Stimulated activated CD4-positive, alpha-beta T cell treated with anti-CD3 and anti-CD28 coated beads, Interleukin-4, amount 100 ng/mL, for 4 hours (primary cell): ENCODE measurements at regions not wholly inside any gene's neighbourhood (a gene's known extent, or its start where the extent isn't known, plus 50 kb on each side); places are given as distances from the start of the nearest gene placed in this dataset.
"Not testable (repeated sequence)": the region's sequence is repeated elsewhere in the genome, so short reads cannot be mapped to it uniquely, and the experiment has no call there.

Experiments used
- DNase-seq, 2 experiments: peaks; one replicate each; pipeline ENCODE4 v3.0.0-alpha.2; 2020

DNA sequence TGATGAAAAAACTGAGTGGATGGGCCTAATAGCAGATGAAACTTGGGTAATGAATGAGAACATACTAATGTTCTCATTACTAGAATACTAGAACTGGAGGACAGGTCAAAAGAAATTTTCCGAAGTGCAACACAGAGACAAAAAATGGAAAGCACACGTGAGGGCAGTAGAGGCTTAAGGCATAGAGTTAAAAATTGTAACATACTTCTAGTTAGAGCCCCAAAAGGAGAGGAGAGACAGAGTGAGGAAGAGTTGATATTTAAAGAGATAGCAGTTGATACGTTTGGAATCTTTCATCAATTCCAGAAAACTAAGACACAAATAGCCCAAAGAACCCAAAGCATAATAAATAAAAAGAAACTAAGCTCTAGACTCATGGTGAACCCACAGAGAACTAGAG lies 327.9 kb downstream of the SQOR start:
- no peak for DNase-seq

DNA sequence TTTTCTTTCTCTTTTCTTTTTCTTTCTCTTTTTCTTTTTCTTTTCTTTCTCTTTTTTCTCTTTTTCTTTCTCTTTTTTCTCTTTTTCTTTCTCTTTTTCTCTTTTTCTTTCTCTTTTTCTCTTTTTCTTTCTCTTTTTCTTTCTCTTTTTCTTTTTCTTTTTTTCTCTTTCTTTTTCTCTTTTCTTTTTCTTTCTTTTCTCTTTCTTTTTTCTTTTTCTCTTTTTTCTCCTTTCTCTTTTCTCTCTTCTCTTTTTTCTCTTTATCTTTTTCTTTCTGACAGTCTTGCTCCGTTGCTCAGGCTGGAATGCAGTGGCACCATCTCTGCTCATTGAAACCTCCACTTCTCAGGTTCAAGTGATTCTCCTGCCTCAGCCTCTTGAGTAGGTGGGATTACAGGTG lies 335.7 kb downstream of the SQOR start:
- DNase-seq: no peak

DNA sequence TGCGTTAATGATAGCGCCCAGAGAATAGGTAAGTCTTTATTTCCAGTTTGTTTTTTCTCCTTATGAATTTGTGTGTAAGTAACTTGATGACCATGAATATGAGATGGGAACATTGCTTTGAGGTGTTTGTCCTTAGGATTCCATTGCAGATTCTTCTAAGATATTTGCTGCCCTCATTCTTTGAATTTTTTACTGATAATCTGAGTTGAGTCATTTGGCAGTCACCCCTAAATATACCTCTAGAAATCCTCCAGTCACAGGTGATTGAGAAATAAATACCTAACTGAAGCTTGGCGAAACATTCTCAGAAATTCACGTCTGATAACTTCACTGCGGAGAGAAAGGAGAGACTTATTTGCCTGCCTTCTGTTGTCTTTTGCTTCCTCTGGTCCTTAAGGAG lies 345.5 kb downstream of the SQOR start:
- no peak for DNase-seq

DNA sequence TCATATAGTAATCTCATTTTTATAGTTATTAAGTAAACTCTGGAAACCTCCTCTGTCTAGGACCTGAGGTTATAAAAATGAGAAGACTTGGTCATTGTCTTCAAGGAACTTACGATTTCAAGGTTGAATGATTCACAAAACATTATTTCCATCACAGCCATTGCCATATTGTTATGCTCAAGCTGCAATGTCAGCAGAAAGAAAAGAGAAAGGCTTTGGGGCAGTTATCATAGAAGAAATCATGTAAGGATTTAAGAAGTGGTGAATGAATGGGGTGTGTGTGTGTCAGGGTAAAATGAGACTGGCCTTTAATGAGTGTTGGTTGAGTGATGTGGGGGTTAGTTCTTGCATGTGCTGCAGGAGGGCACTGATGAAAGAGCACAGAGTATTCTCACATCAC lies 346.8 kb downstream of the SQOR start:
- DNase-seq: no peak

DNA sequence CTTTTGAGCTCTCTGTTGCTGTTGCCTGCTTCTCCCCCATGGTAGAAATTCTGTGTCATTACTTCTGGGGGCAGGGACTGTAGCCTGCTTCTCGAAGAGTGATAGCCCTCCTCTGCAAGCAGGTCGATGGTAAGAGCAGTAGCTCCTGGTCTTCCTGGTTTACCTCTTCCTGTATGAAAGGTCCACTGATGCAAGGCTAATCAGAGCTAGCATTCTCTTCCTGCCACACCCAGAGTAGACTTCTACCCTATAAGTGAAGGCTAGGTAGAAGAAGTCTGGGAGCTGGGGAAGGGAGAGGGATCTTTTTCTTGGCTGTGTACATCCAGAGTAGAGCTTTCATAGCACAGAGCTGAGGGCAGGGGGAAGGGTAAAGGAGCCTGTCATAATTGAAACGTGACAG lies 357.0 kb downstream of the SQOR start:
- DNase-seq: no peak

DNA sequence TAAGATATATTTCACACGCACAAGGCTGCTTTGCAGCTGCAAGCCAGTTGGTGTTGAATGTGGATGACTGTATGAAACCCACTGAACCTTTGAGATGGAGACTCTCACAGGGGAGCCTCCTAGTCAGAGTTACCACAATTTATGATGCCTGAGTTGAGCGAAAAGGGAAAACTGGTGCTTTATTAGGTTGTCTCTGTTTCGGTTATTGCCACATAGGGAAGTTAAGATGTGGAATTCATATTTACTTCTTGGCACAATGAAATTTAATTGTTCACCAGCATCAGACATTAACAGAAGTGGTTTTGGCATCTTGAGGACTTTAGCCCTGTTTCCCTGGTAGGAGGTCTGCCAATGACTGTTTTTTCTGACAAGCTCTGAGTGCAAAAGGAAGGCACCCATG lies 358.2 kb downstream of the SQOR start:
- DNase-seq: no peak

DNA sequence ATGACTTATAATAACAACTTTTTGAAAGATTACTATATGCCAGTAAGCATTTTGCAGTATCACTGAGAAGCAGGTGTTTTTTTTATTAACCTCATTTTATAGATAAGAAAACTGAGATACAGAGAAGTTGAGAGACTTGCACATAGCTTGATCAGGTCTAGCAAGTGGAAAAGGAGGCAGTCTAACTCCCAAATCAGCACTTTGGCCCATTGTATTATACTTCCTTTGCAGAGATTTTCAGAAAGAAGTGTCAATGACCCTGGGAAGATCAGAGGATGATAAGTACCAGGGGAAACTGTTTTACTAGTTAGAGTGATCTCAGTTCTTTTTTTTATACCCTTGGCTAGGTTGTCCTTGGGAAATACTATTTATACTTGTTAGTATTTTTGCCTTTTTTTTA lies 358.7 kb downstream of the SQOR start:
- no peak for DNase-seq

DNA sequence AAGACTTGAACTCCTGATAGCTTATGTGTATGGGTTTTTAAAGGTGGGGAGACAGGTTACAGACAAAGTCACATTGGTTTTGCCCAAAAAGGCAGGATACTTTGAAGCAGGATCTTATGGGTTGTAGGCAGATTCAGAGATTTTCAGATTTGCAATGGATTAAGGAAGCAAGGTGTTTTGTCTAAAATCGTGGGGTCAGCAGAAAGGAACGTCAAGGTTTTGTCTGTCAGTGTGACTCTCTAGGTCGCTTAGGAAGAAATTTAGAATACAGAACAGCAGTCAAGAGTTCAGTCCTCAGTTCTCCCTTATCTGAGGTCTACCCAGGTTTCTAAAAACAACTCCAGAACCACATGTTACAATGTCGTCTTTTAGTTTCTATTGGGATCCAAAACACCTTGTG lies 361.0 kb downstream of the SQOR start:
- no peak for DNase-seq

DNA sequence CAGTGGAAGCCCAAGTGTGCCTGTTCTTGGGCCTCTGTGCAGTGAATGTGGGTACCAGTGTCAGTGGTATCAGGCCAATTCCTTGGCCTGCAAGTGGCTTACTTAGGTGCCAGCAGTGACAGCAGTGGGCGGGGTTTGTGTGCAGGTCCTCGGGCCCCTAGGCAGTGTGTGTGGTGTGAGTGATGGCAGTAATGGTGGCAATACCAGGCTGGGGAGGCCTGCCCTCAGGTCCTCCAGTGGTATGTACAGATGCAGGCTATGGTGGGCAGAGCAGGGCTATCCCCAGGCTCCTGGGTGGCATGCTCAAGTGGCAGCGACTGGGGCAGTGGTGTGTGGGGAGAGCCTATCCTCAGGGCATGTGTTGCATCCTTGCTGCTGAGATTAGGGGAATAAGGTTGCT lies 379.7 kb downstream of the SQOR start:
- DNase-seq: no peak

DNA sequence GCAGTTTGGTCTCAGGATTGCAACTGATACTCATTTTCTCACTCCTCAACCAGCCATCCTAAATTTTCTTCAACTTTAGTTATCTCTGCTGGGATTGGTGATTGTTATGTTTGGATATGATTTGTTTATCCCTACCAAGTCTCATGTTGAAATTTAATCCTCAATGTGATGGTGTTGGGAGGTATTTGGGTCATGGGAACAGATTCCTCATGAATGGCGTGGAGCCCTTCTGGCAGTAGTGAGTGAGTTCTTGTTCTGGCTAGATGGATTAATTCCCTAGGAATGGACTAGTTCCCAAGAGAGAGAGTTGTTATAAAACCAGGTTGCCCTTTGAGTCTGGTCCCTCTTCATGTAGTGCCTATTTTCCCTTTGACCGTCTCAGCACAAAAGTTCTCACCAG lies 399.9 kb downstream of the SQOR start:
- no peak for DNase-seq

DNA sequence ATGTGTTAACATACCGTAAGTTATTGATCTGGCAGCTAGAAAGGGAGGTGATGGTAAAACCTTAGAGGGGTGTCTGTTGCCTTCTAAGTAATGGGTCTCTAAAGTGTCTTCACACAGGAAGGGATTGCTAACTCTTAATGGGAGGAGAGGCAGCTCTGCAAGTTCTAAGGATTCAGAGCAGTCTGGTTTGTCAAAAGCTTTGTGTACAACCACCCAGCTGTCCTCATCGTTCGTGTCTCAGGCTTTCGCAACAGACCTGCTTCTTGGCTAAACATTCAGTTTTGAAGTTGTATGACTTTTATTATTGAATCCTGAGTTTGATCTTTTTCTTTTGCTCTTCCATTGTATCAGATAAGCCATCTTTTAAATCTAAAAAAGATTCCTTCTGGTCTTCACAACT lies 404.9 kb downstream of the SQOR start:
- DNase-seq: no peak

DNA sequence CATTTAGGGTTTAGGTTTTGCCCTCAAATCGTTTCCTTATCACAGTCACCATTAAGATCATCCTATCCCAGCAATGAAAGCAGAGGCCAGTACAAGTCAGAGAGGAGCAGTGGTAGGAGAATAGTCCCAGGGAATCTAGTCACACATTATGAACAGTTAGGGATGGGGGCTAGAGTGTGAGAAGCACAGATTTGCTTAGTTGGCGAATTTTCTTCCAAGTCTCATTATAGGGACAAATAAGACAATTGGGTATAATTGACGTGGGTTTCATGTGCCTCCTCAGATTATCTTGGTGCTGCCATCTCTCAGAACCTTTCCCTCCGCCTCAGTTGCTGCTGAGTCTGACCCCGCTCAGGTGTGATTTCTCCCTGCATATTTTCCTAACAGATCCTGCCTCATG lies 407.1 kb downstream of the SQOR start:
- no peak for DNase-seq

DNA sequence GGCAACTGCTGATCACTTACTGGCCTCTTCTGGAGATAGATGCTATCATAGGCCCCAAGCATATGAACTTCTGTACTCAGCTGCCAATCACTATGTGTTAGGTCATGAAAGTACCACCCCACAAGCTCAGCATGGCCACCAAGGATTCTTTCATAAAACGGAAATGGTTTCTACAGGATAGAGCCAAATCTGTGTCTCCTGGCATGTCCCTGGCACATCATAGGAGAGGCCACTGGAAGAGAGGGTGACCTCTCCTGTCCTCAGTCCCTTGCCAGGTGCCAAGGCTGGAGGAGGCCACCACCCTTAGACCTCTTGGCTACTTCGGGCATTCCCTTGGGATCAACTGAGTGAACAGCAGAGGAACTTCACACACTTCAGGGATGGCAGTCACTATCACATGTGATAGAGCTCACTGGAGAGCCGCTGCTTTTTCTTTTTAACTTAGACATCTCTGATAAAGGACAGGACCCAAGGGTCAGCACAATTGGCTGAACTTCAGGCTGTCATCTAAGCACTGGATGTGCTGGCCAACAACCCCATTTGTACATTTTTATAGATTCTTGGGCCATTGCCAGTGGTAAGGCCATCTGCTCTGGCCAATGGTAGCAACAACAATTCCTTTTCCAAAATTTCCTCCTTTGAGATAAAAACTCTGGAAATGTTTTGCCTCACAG lies 425.2 kb downstream of the SQOR start:
- no peak for DNase-seq

DNA sequence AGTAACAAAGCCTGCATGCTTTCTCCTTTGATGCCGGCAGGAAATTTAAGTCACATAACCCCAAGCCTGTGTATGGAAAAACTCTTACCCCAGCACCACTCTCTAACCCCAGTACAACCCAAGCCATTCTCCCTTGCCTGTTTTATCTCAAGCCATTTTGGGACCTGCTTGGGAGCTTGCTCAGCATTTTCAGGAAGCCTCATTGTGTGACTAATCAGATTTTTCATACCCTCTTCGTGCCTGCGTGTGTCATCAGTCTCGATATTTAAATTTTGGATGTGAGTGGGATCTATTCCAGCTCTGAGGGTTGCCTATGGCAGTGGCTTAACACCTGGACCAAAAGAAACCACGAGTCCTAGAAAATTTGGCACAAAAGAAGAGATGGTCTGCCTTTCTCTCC lies 426.2 kb downstream of the SQOR start:
- no peak for DNase-seq

DNA sequence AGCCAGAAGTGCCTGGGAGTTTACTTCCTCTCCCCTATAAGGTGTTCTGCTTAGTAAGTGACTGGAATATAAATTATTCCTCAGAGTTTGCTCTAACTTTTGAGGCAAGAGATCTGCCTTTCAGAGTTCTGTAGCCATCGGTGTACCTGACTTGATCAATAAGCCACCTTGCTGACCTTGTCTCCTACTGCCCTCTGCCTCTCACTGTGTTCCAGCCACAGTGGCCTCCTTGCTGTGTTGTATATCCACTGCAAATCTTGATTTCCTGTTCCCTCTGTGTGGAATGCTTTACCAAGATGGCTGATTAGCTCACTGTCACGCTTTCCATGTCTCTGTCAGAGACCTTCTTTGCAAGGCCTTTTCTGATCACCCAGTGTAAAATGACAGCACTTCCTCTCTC lies 442.4 kb downstream of the SQOR start:
- DNase-seq: no peak

DNA sequence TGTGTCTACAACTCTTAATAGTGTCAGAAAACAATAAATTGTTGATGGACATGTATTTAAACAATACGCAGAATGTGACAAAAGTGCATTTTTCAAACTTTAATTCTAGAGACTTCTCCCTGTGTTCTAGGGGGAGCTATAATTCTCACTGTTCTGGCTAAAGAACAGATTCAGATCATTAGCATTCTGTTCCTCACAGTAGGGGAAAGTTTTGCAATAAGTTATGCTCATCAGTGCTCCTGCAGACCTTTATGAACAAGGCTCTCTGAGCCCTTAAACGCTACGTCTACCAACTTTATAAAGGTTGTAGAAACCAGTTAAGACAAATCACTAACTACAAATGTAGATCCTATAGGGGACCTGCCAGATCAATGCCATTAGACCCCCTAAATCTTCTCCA lies 444.2 kb downstream of the SQOR start:
- no peak for DNase-seq

DNA sequence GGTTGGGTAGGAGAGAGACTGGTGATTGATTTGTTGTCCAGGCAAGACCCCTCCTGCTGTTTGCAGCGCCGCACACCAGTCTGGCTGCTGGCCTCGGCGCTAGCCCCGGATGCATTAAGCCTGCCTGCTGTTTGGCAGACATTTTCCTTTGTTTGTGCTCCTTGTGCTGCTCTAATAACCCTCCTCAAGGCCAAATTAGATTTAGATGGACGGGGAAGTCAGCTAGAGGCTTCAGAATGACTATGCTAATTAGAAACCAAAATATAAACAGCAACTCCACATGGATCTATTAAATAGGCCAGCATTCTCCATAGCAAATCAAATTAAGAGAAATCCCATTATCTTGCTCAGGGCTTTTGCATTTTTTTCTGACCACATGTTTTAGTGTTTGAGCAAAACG lies 445.2 kb downstream of the SQOR start:
- no peak for DNase-seq

DNA sequence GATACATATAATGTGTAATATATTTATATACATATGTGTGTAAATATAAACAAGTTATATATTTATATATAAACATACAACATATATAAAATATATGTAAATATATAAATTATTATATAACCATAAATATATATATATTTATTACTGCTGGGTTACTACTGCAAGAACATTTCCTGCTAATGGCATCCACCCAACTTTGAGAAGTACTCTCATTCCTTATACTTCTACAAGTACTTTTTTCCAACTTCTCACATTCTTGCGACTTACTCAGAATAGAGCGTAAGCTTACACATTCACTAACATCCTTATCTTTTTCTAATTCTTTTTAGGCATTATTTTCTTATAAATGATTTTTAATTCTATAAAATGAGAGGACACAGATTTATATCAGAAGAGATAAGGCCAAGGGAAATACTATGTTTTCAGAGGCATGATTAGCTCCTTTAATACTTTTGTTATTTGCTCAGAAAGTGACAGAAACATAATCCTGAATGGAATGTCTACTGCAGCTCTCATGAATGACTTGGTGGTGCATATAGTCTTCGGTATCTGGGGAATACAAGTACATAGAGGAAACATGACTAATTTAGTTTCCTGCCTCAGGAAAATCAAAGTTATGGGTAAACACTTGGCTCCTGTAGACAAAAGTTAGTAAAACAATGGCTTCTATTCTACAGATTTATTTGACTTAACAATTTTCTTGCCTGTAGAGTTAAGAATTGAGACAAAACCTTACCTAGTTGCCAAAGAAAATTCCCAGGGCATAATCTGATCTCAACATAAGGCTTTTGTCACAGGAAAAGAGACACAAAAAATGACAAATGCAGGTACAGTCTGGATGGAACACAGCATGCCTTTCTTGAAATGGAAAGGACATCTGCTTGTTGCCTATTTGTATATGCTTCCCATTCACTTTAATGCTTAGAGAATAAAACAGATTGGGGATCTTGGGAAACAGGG lies 453.9 kb downstream of the SQOR start:
- no peak for DNase-seq

DNA sequence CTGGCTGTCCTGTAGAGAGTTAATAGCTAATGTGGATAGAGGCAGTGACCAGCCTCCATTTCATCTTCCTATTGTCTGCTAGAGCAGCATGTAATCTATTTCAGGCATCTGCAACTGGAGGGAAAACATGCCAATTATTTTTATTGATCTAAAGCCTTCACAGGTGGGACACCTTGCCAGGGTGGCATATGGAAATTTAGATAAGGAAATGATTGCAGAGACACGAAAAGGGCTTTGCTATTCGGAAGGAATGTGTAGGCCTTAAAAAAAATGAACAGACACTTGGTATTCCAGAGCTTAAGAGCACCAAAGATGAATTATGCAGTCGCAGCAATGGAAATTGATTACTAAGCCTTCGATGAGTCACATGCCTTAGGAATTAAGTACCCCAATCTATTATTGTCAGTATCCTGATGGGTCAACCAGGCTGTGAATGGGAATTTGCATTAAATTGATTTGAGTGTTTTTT lies 454.7 kb downstream of the SQOR start:
- no peak for DNase-seq

DNA sequence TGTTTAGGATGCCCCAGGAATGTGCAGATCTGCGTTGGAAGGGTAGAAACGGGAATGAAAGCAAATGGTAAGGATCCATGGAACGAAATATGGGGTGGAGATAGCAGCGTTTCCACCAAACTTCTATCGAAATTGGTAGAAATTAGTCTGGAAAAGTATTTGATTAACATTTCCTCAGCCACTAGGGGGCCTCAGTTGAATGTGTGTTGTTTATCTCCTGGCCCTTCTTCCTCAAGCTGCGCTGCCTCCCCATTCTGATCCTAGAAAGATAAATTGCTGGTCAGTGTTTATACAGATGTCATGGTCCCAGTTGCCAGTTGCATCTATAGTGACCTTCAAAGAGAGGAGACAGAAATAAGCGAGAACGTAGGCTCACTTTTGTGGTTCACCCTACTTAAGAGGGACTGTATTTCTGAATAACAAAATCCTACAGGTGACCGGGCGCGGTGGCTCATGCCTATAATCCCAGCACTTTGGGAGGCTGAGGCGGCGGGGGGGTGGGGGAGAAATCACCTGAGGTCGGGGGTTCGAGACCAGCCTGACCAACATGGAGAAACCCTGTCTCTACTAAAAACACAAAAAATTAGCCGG lies 457.1 kb downstream of the SQOR start:
- DNase-seq: no peak

DNA sequence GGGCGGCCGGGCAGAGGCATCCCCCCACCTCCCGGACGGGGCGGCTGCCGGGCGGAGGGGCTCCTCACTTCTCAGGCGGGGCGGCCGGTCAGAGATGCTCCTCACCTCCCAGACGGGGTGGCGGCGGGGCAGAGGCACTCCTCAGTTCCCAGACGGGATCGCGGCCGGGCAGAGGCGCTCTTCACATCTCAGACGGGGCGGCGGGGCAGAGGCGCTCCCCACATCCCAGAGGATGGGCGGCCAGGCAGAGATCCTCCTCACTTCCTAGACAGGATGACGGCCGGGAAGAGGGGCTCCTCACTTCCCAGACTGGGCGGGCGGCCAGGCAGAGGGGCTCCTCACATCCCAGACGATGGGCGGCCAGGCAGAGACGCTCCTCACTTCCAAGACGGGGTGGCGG lies 463.2 kb downstream of the SQOR start:
- not testable (repeated sequence) for DNase-seq

DNA sequence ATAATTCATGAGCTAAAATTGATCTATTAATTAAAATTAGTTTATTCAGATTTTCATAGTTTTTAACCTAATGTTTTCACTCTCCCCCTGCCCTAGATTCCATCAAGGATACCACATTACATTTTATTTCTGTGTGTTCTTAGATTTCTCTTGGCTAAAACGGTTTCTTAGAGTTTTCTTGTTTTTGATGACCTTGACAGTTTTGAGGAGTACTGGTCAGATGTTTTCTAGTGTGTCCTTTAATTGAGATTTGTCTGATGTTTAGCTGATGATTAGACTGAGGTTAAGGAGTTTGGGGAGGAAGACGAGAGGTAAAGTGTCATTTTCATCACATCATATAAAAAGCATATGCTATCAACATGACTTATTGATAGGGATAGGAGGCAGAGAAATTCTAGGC lies 475.9 kb downstream of the SQOR start:
- no peak for DNase-seq

DNA sequence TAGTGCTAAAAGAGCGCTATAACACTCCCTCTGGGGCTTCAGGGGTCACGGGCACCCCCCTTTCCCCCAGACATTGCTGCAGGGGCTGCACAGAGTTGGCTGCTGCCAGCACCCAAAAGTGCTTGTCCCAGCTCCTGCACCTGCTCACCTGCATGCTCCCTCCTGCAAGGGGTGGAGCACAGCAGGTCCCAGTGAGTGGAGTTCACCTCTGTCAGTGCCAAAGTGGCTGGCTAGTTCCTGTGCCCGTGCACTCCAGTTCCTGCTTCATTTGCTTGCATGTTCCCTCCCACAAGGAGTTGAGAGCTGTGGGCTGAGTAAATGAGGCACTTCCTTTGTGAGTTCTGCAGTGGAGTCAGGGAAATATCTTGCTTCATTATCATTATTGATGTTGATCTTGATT lies 476.9 kb downstream of the SQOR start:
- DNase-seq: no peak

DNA sequence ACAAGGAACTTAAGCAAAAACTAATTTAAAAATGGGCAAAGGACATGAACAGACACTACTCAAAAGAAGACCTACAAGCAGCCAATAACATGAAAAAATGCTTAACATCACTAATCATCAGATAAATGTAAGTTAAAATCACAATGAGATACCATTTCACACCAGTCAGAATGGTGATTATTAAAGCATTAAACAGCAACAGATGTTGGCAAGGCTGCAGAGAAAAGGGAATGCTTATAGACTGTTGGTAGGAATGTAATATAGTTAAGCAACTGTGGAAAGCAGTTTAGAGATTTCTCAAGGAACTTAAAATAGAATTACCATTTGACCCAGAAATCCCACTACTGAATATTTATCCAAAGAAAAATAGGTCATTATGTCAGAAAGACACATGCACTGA lies 482.2 kb downstream of the SQOR start:
- DNase-seq: no peak
